ENCODE measurements at regions not wholly inside any gene's neighbourhood (a gene's known extent, or its start where the extent isn't known, plus 50 kb on each side); places are given as distances from the start of the nearest gene placed in this dataset.

DNA sequence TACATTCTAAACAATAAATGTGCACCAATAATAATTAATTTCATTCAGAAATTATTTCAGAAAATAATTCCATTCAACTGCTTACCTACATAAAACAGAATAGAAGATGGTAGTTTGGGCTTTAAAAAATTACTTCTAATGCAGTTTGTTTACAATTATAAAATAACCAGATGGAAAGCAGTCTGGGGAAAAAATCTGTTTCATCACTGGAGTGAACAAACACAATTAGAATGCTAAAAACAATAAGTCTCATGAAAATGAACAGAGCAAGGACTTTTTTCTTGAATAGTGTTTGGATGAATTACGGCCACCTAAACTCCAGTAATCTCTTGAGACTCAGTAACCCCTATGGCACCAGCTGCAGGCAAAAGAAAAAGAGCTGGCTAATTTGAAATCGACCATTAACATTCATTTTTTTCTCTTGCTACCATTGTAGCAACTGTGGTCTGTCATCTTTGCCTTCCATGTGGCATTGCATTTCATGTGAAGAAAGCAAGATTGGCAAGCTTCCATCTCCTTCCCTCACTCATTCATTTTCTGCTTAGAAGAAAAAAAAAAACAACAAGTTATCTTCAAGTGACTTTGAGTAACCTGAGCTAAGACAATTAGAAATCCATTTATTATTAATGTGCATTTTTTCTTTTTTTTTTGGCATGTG, 88.4 kb upstream of the CEP85L start:
- TF ChIP-seq, protein P1, sequence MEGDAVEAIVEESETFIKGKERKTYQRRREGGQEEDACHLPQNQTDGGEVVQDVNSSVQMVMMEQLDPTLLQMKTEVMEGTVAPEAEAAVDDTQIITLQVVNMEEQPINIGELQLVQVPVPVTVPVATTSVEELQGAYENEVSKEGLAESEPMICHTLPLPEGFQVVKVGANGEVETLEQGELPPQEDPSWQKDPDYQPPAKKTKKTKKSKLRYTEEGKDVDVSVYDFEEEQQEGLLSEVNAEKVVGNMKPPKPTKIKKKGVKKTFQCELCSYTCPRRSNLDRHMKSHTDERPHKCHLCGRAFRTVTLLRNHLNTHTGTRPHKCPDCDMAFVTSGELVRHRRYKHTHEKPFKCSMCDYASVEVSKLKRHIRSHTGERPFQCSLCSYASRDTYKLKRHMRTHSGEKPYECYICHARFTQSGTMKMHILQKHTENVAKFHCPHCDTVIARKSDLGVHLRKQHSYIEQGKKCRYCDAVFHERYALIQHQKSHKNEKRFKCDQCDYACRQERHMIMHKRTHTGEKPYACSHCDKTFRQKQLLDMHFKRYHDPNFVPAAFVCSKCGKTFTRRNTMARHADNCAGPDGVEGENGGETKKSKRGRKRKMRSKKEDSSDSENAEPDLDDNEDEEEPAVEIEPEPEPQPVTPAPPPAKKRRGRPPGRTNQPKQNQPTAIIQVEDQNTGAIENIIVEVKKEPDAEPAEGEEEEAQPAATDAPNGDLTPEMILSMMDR (IDR thresholded peaks at IDR 0.05): no peak
- no peak for TF ChIP-seq POLR2A (IDR thresholded peaks at IDR 0.05)

Data from transverse colon (tissue), 3 donors.